Stimulated activated CD4-positive, alpha-beta T cell treated with anti-CD3 and anti-CD28 coated beads, Interleukin-1b, Interleukin-23, amount 100 ng/mL, for 1 hour (primary cell): ENCODE measurements at regions not wholly inside any gene's neighbourhood (a gene's known extent, or its start where the extent isn't known, plus 50 kb on each side); places are given as distances from the start of the nearest gene placed in this dataset.
"Not testable (repeated sequence)": the region's sequence is repeated elsewhere in the genome, so short reads cannot be mapped to it uniquely, and the experiment has no call there.

Experiments used
- DNase-seq, 2 donors: peaks; one replicate each; pipeline ENCODE4 v3.0.0-alpha.2; 2020; ENCODE audit warnings: low read depth in 2 of 2

DNA sequence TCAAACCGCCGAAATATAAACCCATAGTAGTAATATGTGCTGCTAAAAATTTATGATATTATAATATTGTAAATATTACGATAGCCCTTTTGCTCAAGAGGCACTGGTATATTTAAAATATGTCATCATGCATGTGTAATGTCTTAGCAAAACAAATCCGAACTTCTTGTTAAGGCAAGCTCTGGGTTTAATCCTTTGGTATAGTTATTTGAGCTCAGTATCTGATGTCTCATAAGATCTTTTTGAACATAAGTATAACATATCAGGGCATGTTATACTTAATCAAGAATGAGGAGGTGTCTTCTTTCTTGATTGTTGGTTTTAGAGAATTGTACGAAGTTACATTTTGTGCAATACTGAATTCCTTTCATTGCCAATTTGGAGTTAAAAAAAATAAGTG, 154.1 kb upstream of the CBLB start:
- DNase-seq: no peak

DNA sequence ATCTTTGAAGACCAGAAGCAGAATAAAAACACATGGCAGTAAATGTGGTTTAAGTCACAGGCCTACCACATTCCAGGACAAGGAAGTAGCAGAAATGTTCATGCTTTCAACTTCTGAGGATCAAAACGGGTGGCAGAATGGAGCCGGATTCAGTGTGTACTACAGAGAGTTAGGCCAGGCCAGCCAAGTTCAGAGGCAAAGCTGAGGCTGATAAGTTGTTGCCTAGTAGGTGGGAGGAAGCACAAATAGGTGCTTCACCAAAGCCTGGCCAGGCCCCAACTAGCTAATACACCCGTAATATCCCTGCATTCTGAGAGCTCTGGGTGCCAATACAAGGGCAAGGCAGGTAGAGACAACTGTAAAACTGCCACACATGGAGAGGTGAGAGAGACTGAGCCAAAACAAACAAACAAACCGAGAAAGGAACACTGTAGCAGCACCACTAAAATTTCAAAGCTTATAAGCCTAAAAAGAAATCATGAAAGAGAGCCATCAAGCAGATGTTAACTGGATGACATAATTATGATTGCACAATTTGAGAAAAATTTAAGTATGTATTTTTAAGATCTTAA, 156.4 kb upstream of the CBLB start:
- no peak for DNase-seq

- no peak for DNase-seq
These were observed 161.3 kb upstream of the CBLB start for GRCh38 chr3:106029954-106030626.

- DNase-seq: no peak
These were observed 161.8 kb upstream of the CBLB start for GRCh38 chr3:106030627-106030963.

- DNase-seq: no peak
These were observed 163.7 kb upstream of the CBLB start for GRCh38 chr3:106032479-106032878.

DNA sequence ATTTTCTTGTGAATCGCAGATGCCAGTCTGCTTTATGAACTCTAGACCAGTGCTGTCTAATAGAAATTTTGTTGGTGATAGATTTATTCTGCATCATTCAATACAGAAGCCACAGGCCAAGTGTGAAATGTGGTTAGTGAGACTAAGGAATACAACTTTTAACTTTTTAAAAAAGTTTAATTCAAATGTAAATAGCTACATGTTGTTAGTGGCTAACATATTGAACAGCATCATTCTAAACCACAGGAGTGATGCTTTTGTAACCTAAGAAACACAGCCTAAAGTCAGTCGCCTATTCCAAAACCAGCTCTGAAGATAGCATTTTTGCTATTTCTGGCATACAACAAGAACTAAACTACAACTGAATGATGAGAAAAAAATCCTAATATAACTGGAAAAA, 164.8 kb upstream of the CBLB start:
- DNase-seq: no peak

- no peak for DNase-seq
These were observed 165.5 kb upstream of the CBLB start for GRCh38 chr3:106034313-106034712.

GRCh38 chr3:106035619-106036018, 166.8 kb upstream of the CBLB start:
- no peak for DNase-seq

GRCh38 chr3:106036696-106037095, 167.9 kb upstream of the CBLB start:
- no peak for DNase-seq

DNA sequence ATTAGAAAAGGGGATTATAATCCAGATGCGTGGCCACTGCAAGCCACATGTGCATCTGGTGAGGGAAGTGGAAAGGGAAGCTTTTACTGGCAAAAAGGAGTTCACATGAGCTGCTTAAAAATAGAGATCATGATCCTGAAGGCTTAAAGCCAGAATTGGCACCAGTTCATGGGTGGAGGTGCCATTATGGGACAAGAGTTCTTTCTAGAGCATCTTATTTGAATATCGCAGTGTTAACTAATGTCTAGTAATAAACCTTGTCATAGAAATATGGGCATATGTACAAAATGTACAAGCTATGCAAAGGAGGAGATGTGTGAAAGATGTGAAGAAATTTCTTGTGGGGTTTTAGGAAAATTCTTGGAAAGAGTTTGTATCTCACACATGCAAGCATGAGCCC, 178.4 kb upstream of the CBLB start:
- DNase-seq: no peak

DNA sequence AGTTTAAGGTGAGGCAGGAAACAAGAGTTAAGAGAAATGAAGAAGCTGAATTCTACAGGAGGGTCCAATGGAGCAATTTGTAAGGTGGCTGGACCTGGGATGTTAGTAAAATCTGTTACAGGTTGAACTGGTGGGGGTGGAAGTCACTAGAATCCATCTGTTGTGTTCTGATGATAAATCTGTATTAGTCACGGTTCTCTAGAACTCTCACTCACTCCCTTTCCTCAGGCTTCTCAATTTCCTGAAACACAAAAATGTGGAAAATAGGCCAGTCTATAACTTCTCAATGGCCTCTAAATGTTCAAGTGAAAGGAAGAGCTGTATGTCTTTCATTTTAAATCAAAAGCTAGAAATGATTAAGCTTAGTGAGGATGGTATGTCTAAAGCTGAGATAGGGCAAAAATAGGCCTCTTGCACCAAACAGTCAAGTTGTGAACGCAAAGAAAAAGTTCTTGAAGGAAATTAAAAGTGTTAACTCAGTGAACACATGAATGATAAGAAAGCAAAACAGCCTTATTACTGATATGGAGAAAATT, 180.2 kb upstream of the CBLB start:
- no peak for DNase-seq

GRCh38 chr3:106049821-106050220, 181.0 kb upstream of the CBLB start:
- DNase-seq: no peak

DNA sequence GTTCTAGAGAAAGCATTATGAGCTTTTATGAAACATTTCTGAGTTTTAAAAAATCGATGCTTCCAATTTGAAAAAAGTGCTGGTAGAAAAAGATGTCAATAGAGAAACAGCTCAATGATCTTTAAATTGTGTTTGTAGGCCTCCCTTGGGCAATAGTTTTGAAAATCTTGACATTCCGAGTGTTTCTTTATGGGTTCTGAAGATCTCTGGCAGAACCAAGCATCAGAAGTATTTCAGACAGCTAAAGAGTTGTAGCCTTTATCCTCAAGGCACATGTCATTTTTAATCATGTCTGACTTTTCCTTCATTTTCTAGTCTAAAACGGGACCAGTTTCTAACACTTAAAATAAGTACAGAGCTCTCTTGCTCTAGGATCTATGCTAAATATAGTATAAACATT, 188.1 kb upstream of the CBLB start:
- no peak for DNase-seq

GRCh38 chr3:106058475-106058874, 189.7 kb upstream of the CBLB start:
- DNase-seq: no peak

DNA sequence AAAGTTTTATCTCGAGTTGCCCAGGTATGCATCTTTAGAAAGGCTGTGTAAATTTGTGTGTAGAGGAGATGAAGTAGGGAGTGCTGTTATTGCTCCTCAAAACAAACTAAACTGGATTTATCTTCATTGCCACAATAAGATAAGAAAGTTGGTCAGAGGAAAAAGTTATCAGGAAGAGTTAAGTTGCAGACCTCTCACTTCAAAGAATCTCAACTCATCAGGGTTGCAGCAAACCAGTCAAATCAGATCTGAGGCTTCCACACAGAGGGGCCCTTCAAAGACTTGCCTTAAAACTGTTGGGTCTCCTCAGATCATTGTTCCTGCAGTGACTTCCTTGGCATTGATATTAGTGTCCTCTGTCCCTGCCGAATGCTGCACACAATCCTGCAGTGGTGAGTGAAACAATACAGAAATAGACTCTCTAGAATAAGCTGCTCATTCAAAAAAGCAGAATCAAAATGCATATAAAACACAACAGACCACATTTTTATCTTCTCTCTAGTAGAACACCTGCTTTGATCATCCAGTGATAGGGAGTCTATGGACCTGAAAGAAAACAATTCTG, 191.2 kb upstream of the CBLB start:
- no peak for DNase-seq

DNA sequence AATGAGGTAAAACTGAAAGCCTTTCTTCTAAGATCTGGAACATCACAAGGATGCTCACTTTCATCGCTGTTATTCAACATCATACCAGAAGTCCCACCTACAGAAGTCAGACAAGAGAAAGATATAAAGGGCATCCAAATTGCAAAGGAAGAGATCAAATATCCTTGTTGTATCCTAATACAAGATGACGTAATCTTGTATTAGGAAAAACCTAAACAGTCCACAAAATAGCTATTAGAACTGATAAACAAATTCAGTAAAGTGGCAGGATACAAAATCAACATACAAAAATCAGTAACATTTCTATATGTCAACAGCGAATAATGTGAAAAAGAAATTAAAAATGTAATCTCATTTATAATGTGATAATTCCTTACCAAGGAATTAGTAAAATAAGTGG, 195.1 kb upstream of the CBLB start:
- no peak for DNase-seq

DNA sequence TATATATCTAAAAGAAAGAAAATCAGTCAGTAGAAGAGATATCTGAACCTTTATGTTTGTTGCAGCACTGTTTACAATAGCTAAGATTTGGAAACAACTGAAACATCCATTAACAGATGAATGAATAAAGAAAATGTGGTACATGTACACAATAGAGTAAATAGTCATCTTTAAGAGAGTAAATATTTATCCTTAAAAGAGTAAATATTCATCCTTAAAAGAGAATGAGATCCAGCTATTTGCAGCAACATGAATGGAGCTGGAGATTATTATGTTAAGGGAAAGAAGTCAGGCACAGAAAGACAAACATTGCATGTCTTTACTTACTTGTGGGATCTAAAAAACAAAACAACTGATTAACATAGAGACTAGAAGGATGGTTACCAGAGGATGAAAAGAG, 197.0 kb upstream of the CBLB start:
- no peak for DNase-seq

GRCh38 chr3:106067711-106068110, 198.9 kb upstream of the CBLB start:
- no peak for DNase-seq

- no peak for DNase-seq
These were observed 199.6 kb upstream of the CBLB start for GRCh38 chr3:106068381-106068780.

DNA sequence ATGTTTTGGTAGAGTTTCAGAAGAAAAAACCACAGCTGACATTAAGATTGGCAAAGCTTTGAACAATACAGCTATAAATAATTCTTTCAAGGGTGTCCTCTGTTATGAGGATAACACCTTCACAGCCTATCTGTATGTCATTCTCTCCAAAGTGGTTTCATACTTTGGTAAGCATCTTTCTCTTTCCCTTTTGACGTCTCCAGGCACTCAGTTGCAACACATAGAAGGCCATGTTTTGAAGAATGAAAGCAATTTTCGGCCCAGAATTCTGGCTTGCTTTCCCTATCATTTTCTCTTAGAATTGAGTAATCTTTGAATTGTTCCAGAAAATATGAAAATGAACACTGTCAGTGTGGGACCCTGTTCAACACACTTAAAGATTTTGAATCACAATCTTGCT, 200.0 kb upstream of the CBLB start:
- no peak for DNase-seq

DNA sequence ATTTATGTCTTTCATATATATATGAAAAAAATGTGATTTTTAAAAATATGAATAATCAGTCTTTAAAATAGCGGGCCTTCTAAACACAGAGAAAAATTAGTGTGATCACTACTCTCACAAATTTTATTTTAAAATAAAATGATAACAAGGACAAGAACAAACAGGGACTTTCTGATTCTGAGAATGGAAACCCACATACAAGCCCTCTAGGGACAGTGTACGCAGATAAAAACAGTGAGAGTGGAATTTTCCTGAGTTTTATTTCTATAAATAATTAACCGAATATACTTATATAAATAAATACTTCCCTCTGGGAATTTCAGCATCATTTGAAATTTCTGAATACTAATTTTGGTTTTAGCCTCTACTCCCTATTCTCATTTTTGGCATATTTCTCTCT, 201.4 kb upstream of the CBLB start:
- no peak for DNase-seq

DNA sequence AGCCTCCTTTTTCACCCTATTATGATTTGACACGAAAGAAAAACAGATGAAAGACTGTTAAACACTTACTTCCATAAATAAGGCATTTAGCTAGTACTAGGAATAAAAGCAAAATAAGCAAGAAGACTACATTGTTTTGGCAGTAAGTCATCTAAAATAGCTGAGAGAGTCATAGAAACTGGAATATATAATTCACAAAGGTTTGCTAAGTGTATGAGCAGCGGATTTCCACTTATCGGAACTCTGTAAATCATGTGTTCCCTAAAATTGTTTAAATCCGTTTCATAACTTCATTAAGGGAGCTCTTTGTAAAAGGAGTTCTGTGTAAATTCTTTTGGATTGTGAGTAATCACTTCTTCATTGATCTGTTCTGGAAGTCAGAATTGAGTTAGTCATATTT, 202.5 kb upstream of the CBLB start:
- no peak for DNase-seq

- DNase-seq: not testable (repeated sequence)
These were observed 203.8 kb upstream of the CBLB start for GRCh38 chr3:106072596-106072995.

DNA sequence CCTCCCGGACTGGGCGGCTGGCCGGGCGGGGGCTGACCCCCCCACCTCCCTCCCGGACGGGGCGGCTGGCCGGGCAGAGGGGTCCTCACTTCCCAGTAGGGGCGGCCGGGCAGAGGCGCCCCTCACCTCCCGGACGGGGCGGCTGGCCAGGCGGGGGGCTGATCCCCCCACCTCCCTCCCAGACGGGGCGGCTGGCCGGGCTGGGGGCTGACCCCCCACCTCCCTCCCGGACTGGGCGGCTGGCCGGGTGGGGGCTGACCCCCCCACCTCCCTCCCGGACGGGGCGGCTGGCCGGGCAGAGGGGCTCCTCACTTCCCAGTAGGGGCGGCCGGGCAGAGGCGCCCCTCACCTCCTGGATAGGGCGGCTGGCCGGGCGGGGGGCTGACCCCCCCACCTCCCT, 205.0 kb upstream of the CBLB start:
- DNase-seq: not testable (repeated sequence)
